Left lung (tissue), 4 donors: ENCODE measurements at regions not wholly inside any gene's neighbourhood (a gene's known extent, or its start where the extent isn't known, plus 50 kb on each side); places are given as distances from the start of the nearest gene placed in this dataset.
A peak's percentile ranks its signal among the peaks of the same experiment; 100 is the strongest.
"Not testable (repeated sequence)": the region's sequence is repeated elsewhere in the genome, so short reads cannot be mapped to it uniquely, and the experiment has no call there.

Source experiments
- ATAC-seq: fragments of 200-7000 bp; cut with Tn5 transposase; one replicate; pipeline ENCODE4 v1.9.1; 2020; ENCODE audit warnings: moderate library complexity
- DNase-seq, 4 donors: peaks; one replicate each; pipeline ENCODE4 v3.0.0-alpha.2; 2013 to 2020
- H3K27ac ChIP-seq, 2 donors: fragments of 200-600 bp; sonication (generic) in 1 of 2; one replicate each; pipeline versions ENCODE4 v1.5.0 to v1.8.0; 2020 to 2021
- H3K27me3 ChIP-seq, 2 donors: fragments of 200-600 bp; sonication (generic) in 1 of 2; one replicate each; pipeline versions ENCODE4 v1.5.0 to v1.8.0; 2020 to 2021
- H3K36me3 ChIP-seq, 2 donors: fragments of 200-600 bp; sonication (generic) in 1 of 2; one replicate each; pipeline versions ENCODE4 v1.5.0 to v1.8.0; 2020 to 2021
- H3K4me1 ChIP-seq, 2 donors: fragments of 200-600 bp; one replicate each; pipeline ENCODE4 v1.8.0; 2021
- H3K4me3 ChIP-seq, 2 donors: fragments of 200-600 bp; sonication (generic) in 1 of 2; one replicate each; pipeline versions ENCODE4 v1.5.0 to v1.8.0; 2020 to 2021; ENCODE audit warnings: mild to moderate bottlenecking in 1 of 2
- H3K9me3 ChIP-seq, 2 donors: fragments of 200-600 bp; sonication (generic) in 1 of 2; one replicate each; pipeline versions ENCODE4 v1.5.0 to v1.8.0; 2020 to 2021
- intact Hi-C, 2 donors: fragments of 100-400 bp; cut with DNase I; formaldehyde crosslinking; loops; one replicate each; pipeline versions ENCODE4 v1.11.2 to v1.14.2; 2022
- TF ChIP-seq, protein P1 (sequence below), 2 donors: fragments of 200-600 bp; sonication (generic) in 1 of 2; IDR thresholded peaks; one replicate each; pipeline versions ENCODE4 v1.5.0 to v1.8.0; 2021; ENCODE audit warnings: antibody characterized with exemption in 2 of 2
- donor health status: DM: no; HTN: yes; CAD: no.
- donor health status: DM: no; HTN: no; CAD: no.

- H3K27ac ChIP-seq: no peak overlapping the region
- ATAC-seq (no peak), DNase-seq (peak in 1 of 4 donors; percentile 78)
- peaks cover 9 to 88% of the 10 kb centered on the region in 2 donors for H3K27me3 ChIP-seq
- TF ChIP-seq, protein P1, sequence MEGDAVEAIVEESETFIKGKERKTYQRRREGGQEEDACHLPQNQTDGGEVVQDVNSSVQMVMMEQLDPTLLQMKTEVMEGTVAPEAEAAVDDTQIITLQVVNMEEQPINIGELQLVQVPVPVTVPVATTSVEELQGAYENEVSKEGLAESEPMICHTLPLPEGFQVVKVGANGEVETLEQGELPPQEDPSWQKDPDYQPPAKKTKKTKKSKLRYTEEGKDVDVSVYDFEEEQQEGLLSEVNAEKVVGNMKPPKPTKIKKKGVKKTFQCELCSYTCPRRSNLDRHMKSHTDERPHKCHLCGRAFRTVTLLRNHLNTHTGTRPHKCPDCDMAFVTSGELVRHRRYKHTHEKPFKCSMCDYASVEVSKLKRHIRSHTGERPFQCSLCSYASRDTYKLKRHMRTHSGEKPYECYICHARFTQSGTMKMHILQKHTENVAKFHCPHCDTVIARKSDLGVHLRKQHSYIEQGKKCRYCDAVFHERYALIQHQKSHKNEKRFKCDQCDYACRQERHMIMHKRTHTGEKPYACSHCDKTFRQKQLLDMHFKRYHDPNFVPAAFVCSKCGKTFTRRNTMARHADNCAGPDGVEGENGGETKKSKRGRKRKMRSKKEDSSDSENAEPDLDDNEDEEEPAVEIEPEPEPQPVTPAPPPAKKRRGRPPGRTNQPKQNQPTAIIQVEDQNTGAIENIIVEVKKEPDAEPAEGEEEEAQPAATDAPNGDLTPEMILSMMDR (IDR thresholded peaks at IDR 0.05): no peak
- no peaks in the 10 kb centered on the region for H3K36me3 ChIP-seq
- intact Hi-C loops: no loop called here
- no peaks in the 10 kb centered on the region for H3K4me1 ChIP-seq
- peaks cover 0 to 3% of the 10 kb centered on the region in 2 donors for H3K9me3 ChIP-seq
- no peak overlapping the region for H3K4me3 ChIP-seq
These were observed 461.1 kb downstream of the ZNF33B start for GRCh38 chr10:42177077-42177792.

- Histone ChIP-seq H3K36me3 (no peaks in the 10 kb centered on the region), H3K27me3 (peaks cover 0 to 11% of the 10 kb centered on the region in 2 donors), H3K4me1 (no peaks in the 10 kb centered on the region), H3K9me3 (peaks cover 0 to 43% of the 10 kb centered on the region in 2 donors), H3K27ac (no peak overlapping the region), H3K4me3 (no peak overlapping the region)
- TF ChIP-seq, protein P1 (IDR thresholded peaks at IDR 0.05): no peak
- DNase-seq (peak in 1 of 4 donors; percentile 76), ATAC-seq (no peak)
- intact Hi-C loops: no loop called here
These were observed 487.8 kb downstream of the ZNF33B start for GRCh38 chr10:42150428-42151061.

DNA sequence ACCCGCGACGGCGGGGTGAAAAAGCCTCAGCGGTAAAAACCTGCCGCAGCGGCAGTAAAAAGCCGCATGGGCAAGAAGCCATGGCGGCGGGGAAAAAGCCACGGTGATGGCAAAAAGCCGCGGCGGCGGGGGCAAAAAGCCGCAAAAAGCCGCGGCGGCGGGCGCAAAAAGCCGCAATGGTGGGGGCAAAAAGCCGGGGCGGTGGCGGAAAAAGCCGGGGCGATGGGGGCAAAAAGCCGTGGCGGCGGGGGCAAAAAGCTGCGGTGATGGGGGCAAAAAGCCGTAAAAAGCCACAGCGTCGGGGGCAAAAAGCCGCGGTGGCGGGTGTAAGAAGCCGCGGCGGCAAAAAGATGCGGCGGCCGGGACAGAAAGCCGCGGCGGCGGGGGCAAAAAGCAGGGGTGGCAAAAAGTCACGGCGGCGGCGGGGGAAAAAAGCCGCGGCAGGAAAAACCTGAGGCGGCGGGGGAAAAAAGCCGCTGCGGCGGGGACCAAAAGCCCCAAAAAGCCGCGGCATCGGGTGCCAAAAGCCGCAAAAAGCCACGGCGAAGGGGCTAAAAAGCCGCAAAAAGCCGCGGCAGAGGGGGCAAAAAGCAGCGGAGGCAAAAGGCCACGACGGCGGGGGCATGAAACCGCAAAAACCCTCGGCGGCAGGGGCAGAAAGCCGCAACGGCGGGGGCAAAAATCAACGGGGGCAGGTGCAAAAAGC lies 488.5 kb downstream of the ZNF33B start:
- peaks cover 0 to 11% of the 10 kb centered on the region in 2 donors for H3K27me3 ChIP-seq
- peaks cover 0 to 49% of the 10 kb centered on the region in 2 donors for H3K9me3 ChIP-seq
- intact Hi-C loops: no loop called here
- DNase-seq: peak in 1 of 4 donors; percentile 68
- H3K36me3 ChIP-seq: no peaks in the 10 kb centered on the region
- no peak for ATAC-seq
- TF ChIP-seq, protein P1 (IDR thresholded peaks at IDR 0.05): no peak
- no peak overlapping the region for H3K4me3 ChIP-seq
- H3K4me1 ChIP-seq: no peaks in the 10 kb centered on the region
- H3K27ac ChIP-seq: no peak overlapping the region

DNA sequence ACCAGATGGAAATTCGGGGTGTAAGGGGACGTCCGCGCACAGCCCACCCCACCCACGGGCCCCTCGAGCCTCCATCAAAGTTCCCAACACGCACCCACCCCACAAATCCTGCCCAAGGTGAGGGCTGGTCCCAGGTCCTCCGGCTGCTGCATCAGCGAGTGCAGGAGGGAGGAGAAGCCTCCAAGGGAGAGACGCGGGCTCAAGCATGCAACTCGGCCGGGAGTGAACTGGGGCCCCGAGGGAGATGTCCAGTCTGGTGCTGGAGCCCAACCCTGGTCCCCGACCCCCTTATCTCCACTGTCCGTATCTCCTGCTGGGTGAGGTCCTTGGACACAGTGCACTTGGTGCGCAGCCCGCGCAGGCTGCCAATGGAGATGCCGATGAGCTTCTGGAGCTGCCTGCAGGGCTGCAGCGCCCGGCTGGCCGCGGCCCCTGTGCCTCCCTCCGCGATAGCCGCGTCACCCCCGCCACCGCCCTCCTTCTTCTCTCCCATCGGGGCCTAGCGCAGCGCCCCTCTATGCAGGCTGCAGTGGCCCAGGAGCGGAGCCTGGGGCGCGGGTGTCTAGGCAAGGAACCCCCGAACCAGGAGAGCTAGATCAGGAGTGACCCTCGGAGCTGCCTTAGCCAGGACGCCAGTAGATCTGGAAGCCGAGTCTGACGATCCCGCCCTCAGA lies 489.2 kb downstream of the ZNF33B start:
- DNase-seq: peak in 2 of 4 donors; percentile 1 to 81
- ATAC-seq: no peak
- intact Hi-C loops: no loop called here
- no peaks in the 10 kb centered on the region for H3K36me3 ChIP-seq
- no peaks in the 10 kb centered on the region for H3K4me1 ChIP-seq
- peaks cover 0 to 11% of the 10 kb centered on the region in 2 donors for H3K27me3 ChIP-seq
- no peak overlapping the region for H3K27ac ChIP-seq
- H3K4me3 ChIP-seq: no peak overlapping the region
- TF ChIP-seq, protein P1 (IDR thresholded peaks at IDR 0.05): no peak
- H3K9me3 ChIP-seq: peaks cover 0 to 55% of the 10 kb centered on the region in 2 donors

DNA sequence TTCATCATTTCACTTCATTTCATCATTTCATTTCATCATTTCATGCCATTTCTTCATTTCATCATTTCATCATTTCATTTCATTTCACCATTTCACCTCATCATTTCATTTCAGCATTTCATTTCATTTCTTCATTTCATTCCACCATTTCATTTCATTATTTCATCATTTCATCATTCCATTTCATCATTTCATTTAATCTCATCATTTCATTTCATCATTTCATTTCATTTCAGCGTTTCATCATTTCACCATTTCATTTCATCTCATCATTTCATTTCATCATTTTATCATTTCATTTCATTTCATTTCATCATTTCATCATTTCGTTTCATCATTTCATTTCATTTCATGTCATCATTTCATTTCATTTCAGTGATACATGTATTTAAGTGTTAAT lies 492.2 kb downstream of the ZNF33B start:
- H3K4me3 ChIP-seq, intact Hi-C loops: not testable (repeated sequence)

DNA sequence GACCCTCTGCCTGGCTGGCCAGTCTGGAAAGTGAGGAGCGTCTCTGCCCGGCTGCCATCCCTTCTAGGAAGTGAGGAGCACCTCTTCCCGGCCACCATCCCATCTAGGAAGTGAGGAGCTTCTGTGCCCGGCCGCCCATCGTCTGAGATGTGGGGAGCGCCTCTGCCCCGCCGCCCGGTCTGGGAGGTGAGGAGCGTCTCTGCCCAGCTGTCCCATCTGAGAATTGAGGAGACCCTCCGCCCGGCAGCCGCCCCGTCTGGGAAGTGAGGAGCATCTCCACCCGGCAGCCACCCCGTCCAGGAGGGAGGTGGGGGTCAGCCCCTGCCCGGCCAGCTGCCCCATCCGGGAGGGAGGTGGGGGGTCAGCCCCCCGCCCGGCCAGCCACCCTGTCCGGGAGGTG lies 500.3 kb downstream of the ZNF33B start:
- H3K4me3 ChIP-seq, H3K4me1 ChIP-seq, intact Hi-C loops, H3K27ac ChIP-seq, H3K27me3 ChIP-seq, ATAC-seq, H3K36me3 ChIP-seq: not testable (repeated sequence)
- peak in 1 of 4 donors; percentile 65 for DNase-seq
- H3K9me3 ChIP-seq: peaks cover 0 to 27% of the 10 kb centered on the region in 2 donors

More for the DNA sequence above, 492.2 kb downstream of the ZNF33B start:
- not testable (repeated sequence) for H3K27ac ChIP-seq, DNase-seq, H3K36me3 ChIP-seq, H3K4me1 ChIP-seq, ATAC-seq
- Histone ChIP-seq H3K27me3 (peaks cover 0 to 11% of the 10 kb centered on the region in 2 donors), H3K9me3 (peaks cover 0 to 67% of the 10 kb centered on the region in 2 donors)
